ENCODE measurements at regions not wholly inside any gene's neighbourhood (a gene's known extent, or its start where the extent isn't known, plus 50 kb on each side); places are given as distances from the start of the nearest gene placed in this dataset.

DNA sequence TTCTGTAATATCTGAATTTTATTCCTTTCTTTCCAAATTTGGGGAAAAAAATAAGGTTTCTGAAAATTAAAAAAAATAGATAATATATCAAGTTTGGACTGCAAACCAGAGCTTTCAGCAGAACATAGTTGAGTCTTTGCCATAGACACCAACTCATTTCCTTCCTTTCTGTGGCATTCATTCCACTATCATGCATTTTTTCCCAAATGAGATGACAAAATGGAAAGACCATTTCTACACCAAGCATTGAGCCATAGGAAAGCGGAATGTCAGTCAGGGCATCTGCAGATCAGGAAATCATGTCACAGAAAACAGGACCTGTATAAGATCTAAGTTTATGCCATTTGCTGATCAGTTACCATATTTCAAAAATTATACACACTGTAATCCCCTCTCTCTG is 333.3 kb upstream of the THBS1 start:
- Histone ChIP-seq H3K27me3 (ENCODE audit: insufficient read depth in 3 of 3, low read length in 2 of 3) (no peaks in the 10 kb centered on the region), H3K36me3 (ENCODE audit: insufficient read depth in 1 of 2, low read depth in 1 of 2) (no peaks in the 10 kb centered on the region), H3K9me3 (no peaks in the 10 kb centered on the region), H3K4me3 (no peak overlapping the region), H3K27ac (no peak overlapping the region), H3K4me1 (no peaks in the 10 kb centered on the region)
- WGBS, 3 donors = 90 to 97% (median 97%) methylated on average over 1 of the region's 1 CpG
- TF ChIP-seq CTCF (IDR thresholded peaks at IDR 0.05) = no peak
- ATAC-seq = no peak
- no peak for DNase-seq
- intact Hi-C loops (cut with DNase I) = no loop called here

DNA sequence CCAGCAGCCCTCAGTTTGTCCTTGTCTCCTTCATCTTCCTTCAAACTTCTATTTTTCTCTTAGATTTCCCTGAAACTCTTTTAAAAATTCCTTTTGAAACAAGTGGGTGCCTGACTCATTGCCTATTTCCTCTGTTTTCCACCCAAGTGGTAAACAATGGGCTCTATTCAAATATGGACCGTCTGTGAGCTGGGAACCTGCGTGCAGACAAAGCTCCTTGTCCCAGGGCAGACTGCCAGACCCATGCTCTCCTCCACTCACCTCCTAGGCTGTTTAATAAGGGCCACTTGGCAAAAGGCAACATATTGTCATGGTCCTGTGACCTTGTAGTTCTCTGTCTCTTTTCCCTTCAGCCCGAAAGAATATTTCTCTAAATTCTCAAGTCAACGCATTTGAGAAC is 332.7 kb upstream of the THBS1 start:
- TF ChIP-seq CTCF (IDR thresholded peaks at IDR 0.05) = no peak
- no peaks in the 10 kb centered on the region for H3K36me3 ChIP-seq (ENCODE audit: insufficient read depth in 1 of 2, low read depth in 1 of 2)
- WGBS, 3 donors = 46 to 56% (median 52%) methylated on average over 4 of the region's 4 CpGs
- H3K27ac ChIP-seq = no peak overlapping the region
- intact Hi-C loops (cut with DNase I) = no loop called here
- H3K27me3 ChIP-seq (ENCODE audit: insufficient read depth in 3 of 3, low read length in 2 of 3) = no peaks in the 10 kb centered on the region
- H3K4me3 ChIP-seq = no peak overlapping the region
- no peaks in the 10 kb centered on the region for H3K4me1 ChIP-seq
- H3K9me3 ChIP-seq = no peaks in the 10 kb centered on the region
- no peak for ATAC-seq
- DNase-seq = no peak

DNA sequence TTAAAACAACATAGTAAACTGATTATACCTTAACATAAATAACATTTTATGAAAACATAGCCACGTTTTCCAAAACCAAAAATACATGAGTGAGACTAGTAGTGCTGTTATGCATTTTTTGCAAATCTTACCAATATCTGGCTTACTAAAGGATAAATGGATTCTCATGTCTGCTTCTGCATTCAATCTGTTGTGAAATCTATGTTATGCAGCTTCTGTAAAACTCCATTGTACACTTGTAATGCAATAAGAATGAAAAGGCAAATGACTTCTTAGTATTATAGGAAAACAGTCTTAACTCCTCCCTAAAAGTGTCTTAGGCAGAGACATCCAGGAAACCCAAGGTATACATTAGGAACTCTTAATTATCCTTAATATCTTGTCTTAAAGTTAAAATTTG is 330.9 kb upstream of the THBS1 start:
- WGBS, 3 donors = 63 to 80% (median 73%) methylated on average over 1 of the region's 1 CpG
- H3K36me3 ChIP-seq (ENCODE audit: insufficient read depth in 1 of 2, low read depth in 1 of 2) = no peaks in the 10 kb centered on the region

GRCh38 chr15:39250460-39251186 is 330.3 kb upstream of the THBS1 start:
- DNase-seq = no peak
- H3K36me3 ChIP-seq (ENCODE audit: insufficient read depth in 1 of 2, low read depth in 1 of 2) = no peaks in the 10 kb centered on the region
- H3K27me3 ChIP-seq (ENCODE audit: insufficient read depth in 3 of 3, low read length in 2 of 3) = no peaks in the 10 kb centered on the region
- no peak for ATAC-seq
- no peak for TF ChIP-seq CTCF (IDR thresholded peaks at IDR 0.05)
- H3K4me1 ChIP-seq = no peaks in the 10 kb centered on the region
- H3K9me3 ChIP-seq = no peaks in the 10 kb centered on the region
- intact Hi-C loops (cut with DNase I) = no loop called here
- no peak overlapping the region for H3K27ac ChIP-seq
- 73 to 78% (median 74%) methylated on average over 4 of the region's 4 CpGs for WGBS, 3 donors
- no peak overlapping the region for H3K4me3 ChIP-seq

More for the DNA sequence above, 330.9 kb upstream of the THBS1 start:
- H3K4me3 ChIP-seq = no peak overlapping the region
- H3K27me3 ChIP-seq (ENCODE audit: insufficient read depth in 3 of 3, low read length in 2 of 3) = no peaks in the 10 kb centered on the region
- no peak for TF ChIP-seq CTCF (IDR thresholded peaks at IDR 0.05)
- H3K27ac ChIP-seq = no peak overlapping the region
- H3K9me3 ChIP-seq = no peaks in the 10 kb centered on the region
- intact Hi-C loops (cut with DNase I) = no loop called here
- H3K4me1 ChIP-seq = no peaks in the 10 kb centered on the region
- no peak for DNase-seq
- ATAC-seq = no peak
